Activated effector memory CD4-positive, alpha-beta T cell treated with anti-CD3 and anti-CD28 coated beads, Interleukin-2, amount 50 U/mL, for 16 hours (primary cell): ENCODE measurements at regions not wholly inside any gene's neighbourhood (a gene's known extent, or its start where the extent isn't known, plus 50 kb on each side); places are given as distances from the start of the nearest gene placed in this dataset.

Experiments used
- DNase-seq: peaks from one replicate; pipeline ENCODE4 v3.0.0-alpha.2; 2020

DNA sequence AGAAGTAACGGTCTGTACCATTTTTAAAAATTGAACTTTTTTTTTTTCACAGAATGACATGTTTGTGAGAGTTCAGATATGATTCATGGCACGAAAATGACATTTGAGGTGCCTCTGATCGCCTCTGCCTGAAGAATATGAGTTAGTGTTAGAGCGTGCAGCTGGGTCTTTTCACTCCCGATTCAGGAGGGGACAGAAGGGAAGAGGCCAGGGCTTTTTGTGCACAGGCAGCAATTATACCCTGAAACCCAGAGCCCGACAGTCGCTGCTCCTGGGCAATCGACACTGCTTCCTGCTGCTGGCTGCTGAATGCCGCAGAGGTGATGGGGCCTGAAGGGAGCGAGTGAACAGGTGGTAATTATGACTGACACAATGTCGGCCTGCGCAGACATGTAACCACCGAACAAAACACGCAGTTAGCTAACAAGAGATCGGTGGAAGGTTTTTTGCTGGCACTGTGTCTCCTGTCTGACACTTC, 652.0 kb upstream of the NOX3 start:
- no peak for DNase-seq

DNA sequence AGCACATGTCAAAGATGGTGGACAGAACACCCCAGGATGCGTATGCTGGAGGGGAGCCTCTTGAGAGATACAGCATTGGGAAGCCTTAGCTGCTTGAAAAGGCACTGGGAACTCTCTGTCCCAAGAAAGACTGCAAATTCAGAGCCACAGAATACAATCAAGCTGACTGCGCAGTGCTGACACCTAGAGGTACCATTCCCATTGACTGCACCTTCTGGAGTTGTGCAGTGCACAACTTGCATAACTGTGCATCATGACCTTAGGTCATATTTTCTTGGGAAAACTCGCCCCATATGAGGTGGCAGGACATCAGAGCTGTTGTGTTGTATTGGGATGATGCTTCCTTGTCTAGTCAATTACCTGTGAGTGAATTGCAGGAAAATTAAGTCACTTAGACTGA, 646.5 kb upstream of the NOX3 start:
- DNase-seq = no peak

DNA sequence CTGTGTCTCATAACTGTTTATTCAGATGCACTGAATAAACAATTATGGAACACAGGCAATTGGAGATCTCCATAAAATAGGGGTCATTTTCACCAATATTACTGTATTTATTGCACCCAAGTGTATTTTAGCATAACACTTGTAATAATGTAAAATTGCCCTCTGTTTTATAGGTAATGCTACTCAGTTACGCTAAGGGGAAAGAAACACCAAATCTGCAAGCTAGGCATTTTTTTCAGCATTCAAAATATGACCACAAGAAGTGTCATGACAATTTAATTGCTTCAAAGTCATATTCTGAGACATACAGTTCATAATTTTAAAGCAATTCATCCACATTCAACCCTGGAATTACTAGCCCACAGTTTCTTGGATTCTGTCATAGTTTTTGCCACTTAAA, 643.2 kb upstream of the NOX3 start:
- DNase-seq = no peak

DNA sequence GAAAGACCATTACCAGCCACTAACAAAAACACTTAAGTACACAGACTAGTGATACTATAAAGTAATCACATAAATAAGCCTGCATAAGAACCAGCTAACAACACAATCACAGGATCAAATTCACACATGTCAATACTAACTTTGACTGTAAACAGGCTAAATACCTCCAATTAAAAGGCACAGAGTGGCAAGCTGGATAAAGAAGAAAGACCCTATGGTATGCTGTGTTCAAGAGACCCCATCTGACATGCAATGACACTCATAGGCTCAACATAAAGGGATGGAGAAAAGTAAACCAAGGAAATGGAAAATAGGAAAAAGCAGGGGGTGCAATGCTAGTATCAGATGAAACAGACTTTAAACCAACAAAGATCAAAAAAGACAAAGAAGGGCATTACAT, 631.8 kb upstream of the NOX3 start:
- no peak for DNase-seq

DNA sequence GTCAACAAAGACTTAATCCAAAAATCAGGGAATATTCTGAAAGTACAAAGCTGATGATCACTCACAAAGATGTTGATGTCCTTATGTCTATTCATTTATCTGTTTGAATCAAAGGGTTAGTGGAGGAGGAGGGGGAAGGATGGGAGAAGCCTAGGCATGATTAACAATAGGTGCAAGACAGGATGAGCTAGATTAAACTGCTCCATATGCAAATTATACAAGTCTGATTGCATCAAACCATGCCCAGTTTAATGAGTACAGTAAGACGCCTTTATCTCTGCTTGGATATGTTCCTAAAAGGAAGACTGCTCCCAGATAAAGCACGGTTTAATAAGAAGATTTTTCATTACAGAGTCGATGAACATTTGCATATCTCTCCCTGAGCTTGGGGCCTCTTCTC, 626.4 kb upstream of the NOX3 start:
- DNase-seq = no peak

DNA sequence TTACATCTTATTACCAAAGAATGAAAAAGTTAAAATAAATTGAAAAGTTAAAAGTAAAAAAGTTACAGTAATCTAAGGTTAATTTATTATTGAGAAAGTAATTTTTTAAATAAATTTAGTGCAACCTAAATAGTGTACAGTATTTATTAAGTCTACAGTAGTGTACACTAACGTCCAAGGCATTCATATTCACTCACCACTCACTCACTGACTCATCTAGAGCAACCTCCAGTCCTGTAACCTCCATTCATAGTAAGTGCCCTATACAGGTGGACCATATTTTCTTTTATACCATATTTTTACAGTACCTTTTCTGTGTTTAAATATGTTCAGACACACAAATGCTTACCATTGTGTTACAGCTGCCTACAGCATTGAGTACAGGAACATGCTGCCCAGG, 624.7 kb upstream of the NOX3 start:
- no peak for DNase-seq

DNA sequence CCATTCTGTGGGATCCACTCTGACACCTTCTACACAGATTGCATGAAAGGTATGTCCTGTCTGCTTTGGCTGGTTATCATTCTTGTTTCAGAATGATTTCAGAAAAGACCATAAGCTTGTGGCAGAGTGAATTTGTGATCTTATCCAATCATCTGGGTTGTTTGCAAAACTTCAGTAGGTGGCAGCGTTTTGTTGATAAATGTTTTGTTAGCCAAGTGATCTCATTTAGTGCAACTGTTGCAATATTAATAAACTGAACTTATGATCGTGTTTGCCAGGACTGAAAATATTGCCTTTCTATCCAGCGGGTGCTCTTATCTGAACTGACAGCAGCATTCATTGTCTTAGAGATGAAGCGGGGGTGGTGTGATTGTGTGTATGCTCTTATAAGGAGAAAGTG, 613.2 kb upstream of the NOX3 start:
- DNase-seq = no peak

DNA sequence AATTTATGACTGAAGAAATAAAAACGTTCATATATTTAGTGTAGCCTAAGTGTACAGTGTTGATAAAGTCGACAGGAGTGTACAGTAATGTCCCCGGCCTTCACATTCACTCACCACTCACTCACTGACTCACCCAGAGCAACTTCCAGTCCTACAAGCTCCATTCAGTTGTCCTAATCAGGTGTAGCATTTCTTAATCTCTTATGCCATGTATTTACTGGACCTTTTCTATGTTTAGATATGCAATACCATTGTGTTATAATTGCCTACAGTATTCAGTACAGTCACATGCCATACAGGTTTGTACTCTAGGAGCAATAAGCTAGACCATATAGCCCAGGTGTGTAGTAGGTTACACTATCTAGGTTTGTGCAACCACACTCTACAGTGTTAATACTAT, 610.2 kb upstream of the NOX3 start:
- no peak for DNase-seq

DNA sequence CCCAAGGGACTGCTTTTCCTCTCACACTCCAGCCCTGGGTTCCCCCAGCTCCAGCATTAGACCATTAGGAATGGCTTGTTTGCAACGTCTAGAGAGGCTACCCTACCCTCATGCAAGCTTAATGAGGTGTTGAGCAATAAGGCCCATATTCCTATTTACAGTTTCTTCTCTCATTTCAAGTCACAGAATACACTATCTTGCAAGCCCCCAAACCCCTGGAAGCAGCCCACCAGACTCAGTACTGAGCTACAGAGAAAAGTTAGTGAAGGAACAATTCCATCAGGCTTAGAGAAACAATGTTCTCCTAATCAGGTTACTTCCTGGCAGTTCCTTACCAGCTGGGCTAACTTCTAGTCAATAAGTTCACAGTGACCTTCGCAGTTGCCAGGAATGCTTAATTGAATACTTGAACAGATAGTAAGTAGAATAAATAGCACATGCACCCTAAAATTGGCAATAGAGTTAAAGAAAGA, 606.5 kb upstream of the NOX3 start:
- DNase-seq = no peak

DNA sequence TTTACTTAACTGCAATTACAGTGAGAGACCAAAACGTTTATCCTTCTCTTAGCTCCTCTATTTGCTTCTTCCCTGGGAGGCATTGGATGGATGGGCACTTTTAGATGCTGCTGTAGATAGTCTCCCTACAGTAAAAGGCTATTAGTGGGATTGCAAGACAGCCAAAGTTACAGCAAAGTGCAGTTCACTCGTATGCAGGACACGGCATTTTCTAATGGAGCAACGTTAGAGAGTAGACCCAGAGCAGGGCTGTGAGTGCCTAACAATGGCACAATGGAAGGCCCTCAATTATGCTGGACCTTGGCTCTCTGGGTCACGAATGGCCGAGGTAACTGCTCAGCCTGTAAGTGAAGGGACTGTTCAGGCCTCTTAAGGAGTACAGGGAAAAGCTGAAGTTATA, 605.8 kb upstream of the NOX3 start:
- no peak for DNase-seq

DNA sequence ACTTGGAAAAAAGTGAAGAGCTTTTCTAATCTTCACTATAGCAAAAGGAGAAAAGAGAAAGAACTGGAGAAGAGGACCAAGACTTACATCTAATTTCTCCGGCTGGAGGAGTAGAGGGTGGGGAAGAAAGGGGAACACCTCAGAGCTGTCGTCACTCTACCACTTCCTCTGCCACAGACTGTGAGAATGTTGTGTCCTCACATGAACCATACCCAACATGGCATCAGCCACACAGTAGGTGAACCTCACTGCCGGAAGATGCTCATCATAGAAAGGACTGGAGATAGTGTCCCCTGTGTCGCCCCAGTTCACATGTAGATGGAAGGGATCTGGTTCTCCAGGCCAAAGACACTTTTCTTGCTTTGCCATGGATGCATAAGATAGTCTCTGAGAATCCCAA, 604.4 kb upstream of the NOX3 start:
- no peak for DNase-seq

DNA sequence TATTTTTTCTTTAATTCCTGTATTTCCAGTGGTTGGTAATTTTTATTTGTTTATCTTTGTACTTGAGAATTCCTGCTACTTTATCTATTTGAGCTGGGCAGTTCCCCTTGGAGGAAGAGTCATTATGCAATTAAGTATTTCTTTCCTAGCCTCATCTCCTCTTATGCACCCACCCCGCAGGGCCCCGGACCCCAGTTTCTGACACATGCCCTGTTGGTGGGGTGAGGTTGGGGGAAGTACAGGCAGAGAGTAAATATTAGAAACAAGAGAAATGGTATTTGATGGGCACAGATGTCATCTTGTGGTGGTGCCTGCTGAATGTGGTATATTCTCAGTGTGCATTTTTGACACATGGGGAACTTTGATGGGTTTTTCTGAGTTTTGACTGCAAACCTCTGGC, 602.7 kb upstream of the NOX3 start:
- no peak for DNase-seq

DNA sequence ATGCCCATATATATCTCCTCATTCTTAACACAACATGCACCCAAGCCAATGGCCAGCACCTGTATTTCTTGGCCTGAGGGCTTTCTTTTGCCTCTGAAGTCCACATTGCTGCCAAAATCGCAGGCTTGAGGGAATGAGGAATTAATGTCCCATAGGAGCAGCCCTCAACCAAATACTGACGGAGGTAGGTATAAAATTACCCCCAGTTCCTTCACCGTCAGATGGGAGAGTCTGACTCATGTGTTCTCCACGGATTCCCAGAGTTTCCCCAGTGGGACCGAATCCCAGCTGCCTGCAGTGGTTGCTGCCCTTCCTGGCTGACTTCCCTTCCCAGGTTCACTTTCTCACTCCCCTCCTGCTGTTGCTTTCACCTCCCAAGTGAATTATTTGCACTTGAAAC, 602.2 kb upstream of the NOX3 start:
- DNase-seq = no peak

DNA sequence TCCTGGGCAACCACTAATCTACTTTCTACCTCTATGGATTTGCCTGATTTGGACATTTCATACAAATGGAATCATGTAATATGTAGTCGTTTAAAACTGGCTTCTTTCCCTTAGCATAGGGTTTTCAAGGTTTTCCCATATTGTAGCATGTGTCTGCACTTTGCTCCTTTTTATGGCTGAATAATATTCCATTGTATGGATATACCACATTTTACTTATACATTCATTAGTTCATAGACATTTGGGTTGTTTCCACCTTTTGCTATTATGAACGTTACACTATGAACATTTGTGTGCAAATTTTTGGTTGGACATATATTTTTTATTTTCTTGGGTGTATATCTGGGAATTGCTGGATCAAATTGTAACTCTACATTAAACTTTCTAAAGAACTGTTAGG, 600.4 kb upstream of the NOX3 start:
- DNase-seq = no peak

DNA sequence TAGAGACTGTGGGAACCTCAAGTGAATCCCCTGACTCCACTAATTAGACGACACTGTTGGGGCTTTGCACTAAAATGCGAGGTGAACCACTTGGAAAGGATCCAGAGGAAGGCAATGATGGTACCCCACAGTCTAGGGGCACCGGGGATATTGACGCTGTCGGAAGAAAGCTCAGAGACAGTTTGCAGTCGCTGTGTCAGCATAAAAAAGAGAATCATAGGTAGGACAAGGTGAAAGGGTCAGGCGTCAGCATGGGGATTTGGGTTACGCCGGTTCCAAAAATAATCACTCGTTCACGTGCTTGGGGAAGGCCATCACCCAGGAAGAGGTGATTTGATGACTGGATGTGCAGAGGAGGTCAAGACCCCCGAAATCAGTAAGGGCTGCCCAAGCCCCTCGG, 598.0 kb upstream of the NOX3 start:
- no peak for DNase-seq

DNA sequence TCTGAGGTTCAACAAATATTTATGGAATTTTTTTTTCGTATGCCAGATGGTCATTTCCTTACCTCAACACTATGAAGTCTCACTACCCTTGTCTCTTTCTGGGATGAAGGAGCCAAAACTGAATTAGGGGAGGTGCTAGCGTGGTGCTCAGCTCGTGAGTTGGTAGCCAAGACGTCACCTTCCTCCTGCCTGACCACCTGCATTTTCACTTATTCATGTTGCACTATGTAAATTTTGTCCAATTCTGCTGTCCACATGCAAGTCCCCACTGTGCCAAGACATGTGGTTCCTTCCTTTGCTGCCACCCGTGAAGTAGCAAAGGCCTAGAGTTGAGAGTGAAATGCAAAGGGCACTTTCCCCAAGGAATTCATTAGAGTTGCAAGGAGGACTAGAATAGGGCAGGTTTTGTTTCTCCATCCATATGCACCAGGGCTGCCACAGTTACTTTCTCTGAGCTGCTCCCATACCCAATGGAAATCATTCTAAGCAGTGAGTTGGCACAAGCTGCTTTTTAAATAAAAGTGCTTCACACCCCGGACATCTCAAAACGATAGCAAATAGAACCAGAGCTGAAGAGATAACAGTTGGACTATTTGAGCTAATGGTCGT, 591.3 kb upstream of the NOX3 start:
- no peak for DNase-seq

DNA sequence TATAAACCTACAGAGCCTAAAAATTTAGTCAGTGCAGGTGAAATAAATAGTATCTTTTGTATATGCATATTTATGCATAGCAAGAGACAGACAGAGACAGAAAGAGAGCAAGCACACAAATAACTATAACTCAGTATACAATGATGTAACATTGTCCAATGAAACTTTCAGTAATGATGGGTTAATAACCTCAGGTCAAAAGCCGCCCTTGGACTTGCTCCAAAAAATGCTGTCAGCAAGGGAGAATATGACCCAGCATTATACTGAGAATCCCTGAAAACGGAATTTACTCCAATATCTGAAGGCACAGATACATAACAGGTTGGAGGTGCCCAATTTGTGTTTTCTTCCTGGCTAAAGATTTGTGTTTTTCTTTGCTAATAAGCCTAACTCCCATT, 590.6 kb upstream of the NOX3 start:
- DNase-seq = no peak

DNA sequence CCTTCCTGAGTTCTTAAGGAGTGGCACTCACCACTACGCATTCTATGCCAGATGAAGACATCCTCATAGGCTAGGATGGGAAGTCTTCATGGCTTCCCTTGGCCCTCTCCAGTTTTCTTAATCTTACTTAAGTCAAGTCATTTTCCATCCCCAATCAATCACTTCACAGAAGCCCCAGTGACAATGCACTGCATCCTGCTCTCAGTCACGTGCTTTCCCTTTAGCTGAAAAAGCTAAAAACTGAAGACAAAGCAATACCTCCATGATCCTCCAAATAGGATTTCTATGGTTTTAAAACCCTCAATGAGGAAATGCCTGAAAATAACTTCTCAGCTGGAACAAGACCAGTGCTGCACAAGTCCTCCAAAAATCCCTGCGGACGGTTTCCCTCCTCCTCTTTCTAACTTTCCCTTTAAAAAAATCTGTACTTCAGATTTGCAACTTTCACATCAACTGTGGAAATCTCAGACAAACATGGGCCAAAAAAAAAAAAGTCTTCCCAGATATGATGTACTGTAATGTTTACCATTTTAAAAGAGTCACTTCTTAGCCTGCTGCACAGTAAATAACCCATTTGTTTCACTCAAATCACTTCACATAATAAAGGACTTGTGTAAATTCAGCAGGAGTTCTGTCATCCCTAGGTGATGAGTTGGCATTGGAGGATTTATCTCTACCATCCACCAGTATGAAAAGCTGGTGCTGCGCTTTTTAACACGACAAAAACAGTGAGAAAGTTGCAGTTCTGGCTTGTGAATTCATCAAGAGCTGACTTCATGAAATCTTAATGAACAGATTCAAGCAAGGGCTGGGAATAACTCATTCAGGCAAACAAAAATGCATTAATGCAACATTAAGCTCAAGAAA, 590.0 kb upstream of the NOX3 start:
- no peak for DNase-seq

DNA sequence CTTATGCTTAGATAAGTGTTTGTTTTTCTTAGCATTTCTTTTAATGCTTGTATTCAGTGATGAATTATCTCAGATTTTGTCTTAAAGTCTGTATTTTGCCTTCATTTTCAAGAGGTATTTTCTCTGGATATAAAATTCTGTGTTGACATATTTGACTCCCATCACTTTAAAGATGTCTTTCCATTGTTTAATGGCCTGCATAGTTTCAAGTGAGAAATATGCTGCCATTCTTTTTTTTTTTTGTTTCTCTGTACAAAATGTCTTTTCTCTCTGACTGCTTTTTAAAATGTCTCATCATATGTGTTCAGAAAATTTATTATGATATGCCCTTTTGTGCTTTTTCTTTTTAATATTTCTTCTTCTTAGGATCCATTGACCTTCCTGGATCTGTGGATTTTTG, 578.0 kb upstream of the NOX3 start:
- DNase-seq = no peak

DNA sequence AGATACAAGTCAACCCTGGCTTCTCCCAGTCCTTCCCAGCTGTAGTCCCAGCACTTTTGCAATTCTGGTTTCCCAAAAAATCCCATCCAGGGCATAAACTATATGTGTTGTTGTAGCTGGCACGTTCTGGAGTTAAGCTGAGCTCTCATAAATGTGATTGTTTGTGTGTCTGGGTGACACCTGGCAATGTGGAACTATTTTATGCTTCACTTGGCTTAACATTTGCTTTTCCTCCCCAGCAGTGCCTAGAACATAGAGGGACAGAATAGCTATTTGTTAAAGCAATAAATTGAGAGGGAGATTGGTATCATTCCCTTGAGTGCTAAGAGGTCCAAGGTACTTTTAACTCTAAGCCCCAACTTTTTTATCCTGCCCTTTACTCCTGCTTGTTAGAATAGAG, 575.9 kb upstream of the NOX3 start:
- no peak for DNase-seq

DNA sequence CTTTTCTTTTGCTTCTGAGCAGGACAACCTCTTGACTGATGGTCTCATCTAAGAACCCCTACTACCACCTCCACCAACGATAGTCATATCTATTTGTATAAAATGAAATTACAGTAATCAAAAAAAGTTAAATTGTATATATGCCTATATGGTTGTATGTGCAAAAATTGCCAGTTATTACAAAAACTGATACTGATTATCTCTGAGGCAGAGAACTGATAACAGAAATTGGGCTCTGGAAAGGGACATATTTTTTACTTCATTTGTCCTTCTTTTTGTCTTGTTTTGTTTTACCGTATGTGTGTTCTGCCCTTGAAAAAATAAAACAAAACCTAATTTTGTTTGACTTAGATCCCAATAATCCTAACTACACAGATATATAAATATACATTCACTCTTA, 574.4 kb upstream of the NOX3 start:
- DNase-seq = no peak

DNA sequence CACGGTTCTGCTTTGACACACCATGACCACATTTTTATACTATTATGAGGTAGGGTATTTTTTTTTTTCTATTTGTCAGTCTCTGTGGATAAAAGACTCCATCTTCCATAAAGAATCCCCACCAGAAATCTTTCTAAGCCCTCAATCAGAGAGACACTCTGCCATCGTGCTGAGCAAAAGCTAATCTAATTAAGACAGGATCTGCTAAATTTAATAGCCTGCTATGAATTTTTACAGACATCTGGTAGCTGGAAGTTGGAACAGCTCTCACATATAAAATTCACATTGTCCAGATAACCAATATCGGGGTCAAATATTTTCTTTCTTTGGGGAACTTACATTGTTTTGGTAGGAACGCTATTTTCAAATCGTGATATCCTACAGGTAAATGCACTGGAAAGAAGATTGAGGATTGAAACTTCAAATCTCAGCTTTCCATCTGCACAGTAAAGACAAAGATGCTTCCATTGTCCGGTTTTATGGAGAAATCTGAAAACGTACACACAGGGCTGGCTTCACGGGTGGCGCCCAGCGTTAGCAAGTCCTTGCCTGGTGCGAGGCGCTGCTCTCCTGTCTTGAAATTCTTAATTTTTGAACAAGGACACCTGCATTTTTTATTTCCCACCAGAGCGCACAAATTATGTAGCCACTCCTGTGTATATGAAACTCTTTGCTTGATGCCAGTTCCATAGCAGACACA, 573.8 kb upstream of the NOX3 start:
- no peak for DNase-seq

DNA sequence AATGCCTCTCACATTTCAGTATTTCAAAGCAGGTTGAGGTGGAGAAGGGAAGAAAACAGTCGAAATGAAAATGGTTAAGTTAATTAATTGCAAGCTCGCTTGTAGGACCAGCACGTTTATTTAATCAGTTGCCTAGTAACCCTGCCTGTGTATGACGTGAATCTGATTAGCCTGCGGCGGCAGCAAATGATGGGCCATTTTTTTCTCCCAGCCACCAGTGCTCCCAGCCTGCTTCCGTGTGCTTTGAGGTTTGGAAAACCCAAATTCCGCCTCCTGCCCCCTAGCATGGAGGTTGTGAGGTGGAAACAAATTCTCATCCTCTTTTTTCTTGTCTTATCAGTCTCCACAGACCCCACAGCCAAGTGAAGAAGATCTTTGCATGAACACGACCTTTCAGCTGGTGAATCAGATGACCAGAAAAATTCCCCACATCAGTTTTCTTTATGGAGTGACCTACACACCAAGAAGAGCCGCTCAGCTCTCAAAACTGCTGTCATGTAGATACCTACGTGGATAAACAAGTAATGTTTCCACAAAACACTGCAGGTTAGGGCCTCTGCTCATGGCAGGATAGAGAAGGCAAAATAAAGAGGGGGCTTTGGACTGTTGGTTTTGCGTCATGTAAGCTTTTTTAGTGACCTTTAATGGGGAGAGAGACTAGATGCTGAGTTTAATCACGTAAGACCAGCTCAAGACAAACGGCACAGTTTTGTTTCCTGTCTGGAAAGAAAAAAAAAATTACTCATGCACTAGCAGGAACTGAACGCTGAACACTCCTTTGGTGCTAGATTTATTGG, 572.9 kb upstream of the NOX3 start:
- peak; percentile 63 for DNase-seq
